ENCODE measurements at regions not wholly inside any gene's neighbourhood (a gene's known extent, or its start where the extent isn't known, plus 50 kb on each side); places are given as distances from the start of the nearest gene placed in this dataset.

GRCh38 chr3:113105966-113106660 lies 105.2 kb upstream of the BOC start:
- ChIA-PET POLR2A (no interaction called here), CTCF (no interaction called here)
- TF ChIP-seq PKNOX1 (IDR thresholded peaks at IDR 0.05) (no peak), NFRKB (IDR thresholded peaks at IDR 0.05) (no peak), FOXK2 (IDR thresholded peaks at IDR 0.05) (no peak), FOXA1 (IDR thresholded peaks at IDR 0.05) (no peak), SUZ12 (IDR thresholded peaks at IDR 0.05) (no peak), BHLHE40 (IDR thresholded peaks at IDR 0.05; ENCODE audit: borderline replicate concordance) (no peak), LEF1 (IDR thresholded peaks at IDR 0.05; ENCODE audit: borderline replicate concordance) (no peak), TARDBP (IDR thresholded peaks at IDR 0.05) (no peak), ARNT (IDR thresholded peaks at IDR 0.05) (no peak), HDGF (IDR thresholded peaks at IDR 0.05; ENCODE audit: borderline replicate concordance) (no peak), L3MBTL2 (conservative IDR thresholded peaks at IDR 0.05) (no peak), CTBP1 (IDR thresholded peaks at IDR 0.05; ENCODE audit: borderline replicate concordance) (no peak), ZNF384 (IDR thresholded peaks at IDR 0.05) (no peak), ELF4 (IDR thresholded peaks at IDR 0.05) (no peak), SP1 (IDR thresholded peaks at IDR 0.05) (no peak), FOXM1 (IDR thresholded peaks at IDR 0.05; ENCODE audit: borderline replicate concordance) (no peak)
- DNase-seq (ENCODE audit: extremely low spot score), result no peak

GRCh38 chr3:113110267-113110666 lies 101.1 kb upstream of the BOC start:
- CTCF ChIA-PET, result no interaction called here

GRCh38 chr3:113111011-113111707 lies 100.2 kb upstream of the BOC start:
- TF ChIP-seq FOXA1 (IDR thresholded peaks at IDR 0.05) (no peak), L3MBTL2 (conservative IDR thresholded peaks at IDR 0.05) (no peak), CTBP1 (IDR thresholded peaks at IDR 0.05; ENCODE audit: borderline replicate concordance) (no peak), ELF4 (IDR thresholded peaks at IDR 0.05) (no peak), NFRKB (IDR thresholded peaks at IDR 0.05) (no peak)
- POLR2A ChIA-PET, result no interaction called here
- CTCF ChIA-PET, result no interaction called here
- DNase-seq (ENCODE audit: extremely low spot score), result no peak

More at GRCh38 chr3:113110267-113110666, 101.1 kb upstream of the BOC start:
- POLR2A ChIA-PET, result interaction anchor here (0.7 kb wide), 1 partner anchor 42 kb away, joined by 3 read pairs; no protein-coding TSS in a partner anchor
- TF ChIP-seq ZNF384 (IDR thresholded peaks at IDR 0.05), result no peak
- no peak for TF ChIP-seq FOXA1 (IDR thresholded peaks at IDR 0.05)
- no peak for TF ChIP-seq FOXK2 (IDR thresholded peaks at IDR 0.05)
- TF ChIP-seq SP1 (IDR thresholded peaks at IDR 0.05), result no peak
- TF ChIP-seq L3MBTL2 (conservative IDR thresholded peaks at IDR 0.05), result no peak
- TF ChIP-seq TARDBP (IDR thresholded peaks at IDR 0.05), result no peak
- TF ChIP-seq BHLHE40 (IDR thresholded peaks at IDR 0.05; ENCODE audit: borderline replicate concordance), result no peak
- no peak for DNase-seq (ENCODE audit: extremely low spot score)

- DNase-seq (ENCODE audit: extremely low spot score), result no peak
- TF ChIP-seq PKNOX1 (IDR thresholded peaks at IDR 0.05) (no peak), FOXA1 (IDR thresholded peaks at IDR 0.05) (no peak), BHLHE40 (IDR thresholded peaks at IDR 0.05; ENCODE audit: borderline replicate concordance) (no peak), SP1 (IDR thresholded peaks at IDR 0.05) (no peak), NFRKB (IDR thresholded peaks at IDR 0.05) (no peak), HDGF (IDR thresholded peaks at IDR 0.05; ENCODE audit: borderline replicate concordance) (no peak)
- POLR2A ChIA-PET, result no interaction called here
- CTCF ChIA-PET, result no interaction called here
Observed at GRCh38 chr3:113113361-113113760, 98.0 kb upstream of the BOC start.

DNA sequence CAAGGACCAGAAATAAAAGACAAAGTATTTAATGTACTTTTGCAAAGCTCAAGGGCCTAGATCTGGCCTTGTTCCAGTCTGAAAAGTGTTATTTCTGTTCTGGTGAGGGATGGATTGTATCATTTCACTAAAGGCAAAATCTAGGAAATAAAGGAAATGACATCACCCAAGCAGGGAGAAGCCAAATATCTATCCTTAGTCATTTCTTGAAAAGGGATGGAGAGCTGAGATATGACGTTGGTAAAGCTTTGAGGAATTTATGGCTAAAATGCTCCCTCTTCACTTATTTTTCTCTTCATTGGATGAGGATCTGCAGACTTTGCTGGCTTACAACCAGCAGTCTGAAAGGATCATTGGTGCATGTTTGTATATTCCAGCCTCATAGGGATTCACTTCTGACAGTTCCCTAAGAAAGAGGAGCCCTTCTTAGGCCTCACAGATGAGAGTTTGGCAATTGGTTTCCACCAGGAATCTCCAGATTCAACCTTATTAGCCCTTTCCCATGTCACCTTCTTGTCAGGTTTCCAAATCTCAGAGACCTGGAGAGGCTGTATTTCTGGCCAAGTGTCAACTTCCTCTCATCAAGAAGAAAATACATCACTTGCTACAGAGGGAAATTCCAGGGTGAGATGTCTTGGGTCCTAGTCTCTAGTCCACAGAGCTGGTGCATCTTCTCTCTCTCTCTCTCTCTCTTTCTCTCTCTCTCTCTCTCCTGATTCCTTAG lies 93.7 kb upstream of the BOC start:
- no peak for DNase-seq (ENCODE audit: extremely low spot score)
- POLR2A ChIA-PET, result no interaction called here
- TF ChIP-seq BHLHE40 (IDR thresholded peaks at IDR 0.05; ENCODE audit: borderline replicate concordance), result no peak
- no peak for TF ChIP-seq TARDBP (IDR thresholded peaks at IDR 0.05)
- no peak for TF ChIP-seq LEF1 (IDR thresholded peaks at IDR 0.05; ENCODE audit: borderline replicate concordance)
- TF ChIP-seq ELF4 (IDR thresholded peaks at IDR 0.05), result no peak
- TF ChIP-seq ARNT (IDR thresholded peaks at IDR 0.05), result no peak
- TF ChIP-seq HDGF (IDR thresholded peaks at IDR 0.05; ENCODE audit: borderline replicate concordance), result no peak
- no peak for TF ChIP-seq CTBP1 (IDR thresholded peaks at IDR 0.05; ENCODE audit: borderline replicate concordance)
- no peak for TF ChIP-seq SP1 (IDR thresholded peaks at IDR 0.05)
- TF ChIP-seq FOXK2 (IDR thresholded peaks at IDR 0.05), result no peak
- TF ChIP-seq FOXA1 (IDR thresholded peaks at IDR 0.05), result no peak
- TF ChIP-seq L3MBTL2 (conservative IDR thresholded peaks at IDR 0.05), result no peak
- no peak for TF ChIP-seq FOXM1 (IDR thresholded peaks at IDR 0.05; ENCODE audit: borderline replicate concordance)
- TF ChIP-seq ZNF384 (IDR thresholded peaks at IDR 0.05), result no peak
- TF ChIP-seq SUZ12 (IDR thresholded peaks at IDR 0.05), result no peak
- TF ChIP-seq PKNOX1 (IDR thresholded peaks at IDR 0.05), result no peak
- no peak for TF ChIP-seq NFRKB (IDR thresholded peaks at IDR 0.05)
- CTCF ChIA-PET, result no interaction called here

GRCh38 chr3:113118336-113118735 lies 93.0 kb upstream of the BOC start:
- no peak for TF ChIP-seq ZNF384 (IDR thresholded peaks at IDR 0.05)
- no peak for TF ChIP-seq LEF1 (IDR thresholded peaks at IDR 0.05; ENCODE audit: borderline replicate concordance)
- no peak for TF ChIP-seq L3MBTL2 (conservative IDR thresholded peaks at IDR 0.05)
- TF ChIP-seq FOXM1 (IDR thresholded peaks at IDR 0.05; ENCODE audit: borderline replicate concordance), result no peak
- TF ChIP-seq ARNT (IDR thresholded peaks at IDR 0.05), result no peak
- no peak for TF ChIP-seq SUZ12 (IDR thresholded peaks at IDR 0.05)
- no peak for TF ChIP-seq NFRKB (IDR thresholded peaks at IDR 0.05)
- no peak for TF ChIP-seq HDGF (IDR thresholded peaks at IDR 0.05; ENCODE audit: borderline replicate concordance)
- TF ChIP-seq TARDBP (IDR thresholded peaks at IDR 0.05), result no peak
- no peak for TF ChIP-seq FOXA1 (IDR thresholded peaks at IDR 0.05)
- TF ChIP-seq FOXK2 (IDR thresholded peaks at IDR 0.05), result no peak
- DNase-seq (ENCODE audit: extremely low spot score), result no peak
- POLR2A ChIA-PET, result no interaction called here
- CTCF ChIA-PET, result no interaction called here

Measured in HEK293T (cell line).